Left kidney (tissue), 1 donor: ENCODE measurements at regions not wholly inside any gene's neighbourhood (a gene's known extent, or its start where the extent isn't known, plus 50 kb on each side); places are given as distances from the start of the nearest gene placed in this dataset.

Source experiments
- DNase-seq: peaks from one replicate; pipeline ENCODE4 v3.0.0-alpha.2; 2013

- DNase-seq = no peak
Observed at GRCh38 chr3:102529452-102529851, 94.6 kb downstream of the ZPLD1 start.

- no peak for DNase-seq
Observed at GRCh38 chr3:102530415-102531181, 95.8 kb downstream of the ZPLD1 start.

- DNase-seq = no peak
Observed at GRCh38 chr3:102531686-102532085, 96.9 kb downstream of the ZPLD1 start.

- DNase-seq = no peak
Observed at GRCh38 chr3:102532901-102533300, 98.1 kb downstream of the ZPLD1 start.

GRCh38 chr3:102533784-102534183 lies 99.0 kb downstream of the ZPLD1 start:
- DNase-seq = no peak

- DNase-seq = peak; percentile 42
Observed at GRCh38 chr3:102536456-102536855, 101.6 kb downstream of the ZPLD1 start.

GRCh38 chr3:102537123-102537522 lies 102.3 kb downstream of the ZPLD1 start:
- DNase-seq = no peak

GRCh38 chr3:102544741-102545140 lies 109.9 kb downstream of the ZPLD1 start:
- DNase-seq = no peak

GRCh38 chr3:102545276-102545675 lies 110.5 kb downstream of the ZPLD1 start:
- no peak for DNase-seq

GRCh38 chr3:102553876-102554275 lies 119.1 kb downstream of the ZPLD1 start:
- DNase-seq = no peak

GRCh38 chr3:102570511-102570910 lies 135.7 kb downstream of the ZPLD1 start:
- DNase-seq = no peak

- no peak for DNase-seq
Observed at GRCh38 chr3:102571006-102571405, 136.2 kb downstream of the ZPLD1 start.

- no peak for DNase-seq
Observed at GRCh38 chr3:102571720-102572384, 137.0 kb downstream of the ZPLD1 start.

- DNase-seq = no peak
Observed at GRCh38 chr3:102573483-102574028, 138.7 kb downstream of the ZPLD1 start.

- no peak for DNase-seq
Observed at GRCh38 chr3:102574355-102574754, 139.5 kb downstream of the ZPLD1 start.

- DNase-seq = no peak
Observed at GRCh38 chr3:102576651-102577050, 141.8 kb downstream of the ZPLD1 start.

- DNase-seq = no peak
Observed at GRCh38 chr3:102577082-102577789, 142.4 kb downstream of the ZPLD1 start.

GRCh38 chr3:102580760-102581159 lies 145.9 kb downstream of the ZPLD1 start:
- no peak for DNase-seq

GRCh38 chr3:102586485-102586884 lies 151.7 kb downstream of the ZPLD1 start:
- no peak for DNase-seq

- DNase-seq = no peak
Observed at GRCh38 chr3:102593812-102594602, 159.2 kb downstream of the ZPLD1 start.

GRCh38 chr3:102595057-102595456 lies 160.2 kb downstream of the ZPLD1 start:
- no peak for DNase-seq
